Spleen (tissue), 11 donors: ENCODE measurements at regions not wholly inside any gene's neighbourhood (a gene's known extent, or its start where the extent isn't known, plus 50 kb on each side); places are given as distances from the start of the nearest gene placed in this dataset.

ENCODE experiments used
- DNase-seq: peaks from one replicate; pipeline ENCODE4 v3.0.0-alpha.2; 2020
- H3K27ac ChIP-seq, 8 donors: fragments of 200-600 bp; sonication (generic) in 7 of 8; 1 replicate in 4 of 8; 2 replicates in 4 of 8; pipeline versions ENCODE4 v1.5.0 to v1.8.0; 2016 to 2021; ENCODE audit warnings: inconsistent platforms in 4 of 8, mild to moderate bottlenecking in 4 of 8, moderate library complexity in 1 of 8
- H3K27me3 ChIP-seq, 7 donors: fragments of 200-600 bp; sonication (generic) in 6 of 7; replicated peaks in 1 of 7; 1 replicate in 4 of 7; 2 replicates in 3 of 7; pipeline versions ENCODE4 v1.5.0 to v1.8.0; 2016 to 2021; ENCODE audit warnings: inconsistent platforms in 3 of 7, mild to moderate bottlenecking in 1 of 7
- H3K36me3 ChIP-seq, 6 donors: fragments of 200-600 bp; sonication (generic) in 5 of 6; 1 replicate in 4 of 6; 2 replicates in 2 of 6; pipeline versions ENCODE4 v1.5.0 to v1.8.0; 2016 to 2021; ENCODE audit warnings: inconsistent platforms in 2 of 6
- H3K4me1 ChIP-seq, 6 donors: fragments of 200-600 bp; sonication (generic) in 5 of 6; 1 replicate in 3 of 6; 2 replicates in 3 of 6; pipeline versions ENCODE4 v1.5.0 to v1.8.0; 2016 to 2021; ENCODE audit warnings: inconsistent platforms in 3 of 6
- H3K4me3 ChIP-seq, 8 donors: fragments of 200-600 bp; sonication (generic) in 7 of 8; 1 replicate in 4 of 8; 2 replicates in 4 of 8; pipeline versions ENCODE4 v1.5.0 to v1.8.0; 2016 to 2021; ENCODE audit warnings: inconsistent platforms in 4 of 8, mild to moderate bottlenecking in 4 of 8, moderate library complexity in 2 of 8
- H3K9me3 ChIP-seq, 8 donors: fragments of 200-600 bp; sonication (generic) in 7 of 8; 1 replicate in 4 of 8; 2 replicates in 4 of 8; pipeline versions ENCODE4 v1.5.0 to v1.8.0; 2016 to 2021; ENCODE audit warnings: inconsistent platforms in 4 of 8
- POLR2A ChIP-seq, 3 donors: fragments of 450-650 bp; IDR thresholded peaks; one replicate each; pipeline ENCODE4 v1.5.1; 2017; ENCODE audit warnings: antibody characterized with exemption in 3 of 3, mild to moderate bottlenecking in 1 of 3
- POLR2AphosphoS5 ChIP-seq, 3 donors: sonication (generic); formaldehyde crosslinking; IDR thresholded peaks; one replicate each; pipeline ENCODE4 v1.5.1; 2017; ENCODE audit warnings: antibody characterized with exemption in 3 of 3
- WGBS, 5 donors: extraction: QIAGEN DNeasy Blood & Tissue Kit in 3 of 5; methylation state at CpG; one replicate each; pipeline versions ENCODE4 v1.1.5 to v1.1.7; 2013 to 2018; 5-methylcytosine and 5-hydroxymethylcytosine counted together
- intact Hi-C: fragments of 100-400 bp; cut with DNase I; formaldehyde crosslinking; loops from one replicate; pipeline ENCODE4 v1.15.0; 2023; ENCODE audit warnings: low total_unique reads
- TF ChIP-seq, protein P1 (sequence below), 11 experiments: fragments of 200-600 bp in 7 of 11; fragments of 450-650 bp in 4 of 11; sonication (generic) in 4 of 11; IDR thresholded peaks in 8 of 11; conservative IDR thresholded peaks in 3 of 11; 1 replicate in 7 of 11; 2 replicates in 4 of 11; pipeline versions ENCODE4 v1.4.0 to v1.8.0; 2016 to 2021; ENCODE audit warnings: antibody characterized with exemption in 11 of 11, inconsistent platforms in 4 of 11, mild to moderate bottlenecking in 1 of 11
- donor health status: healthy with polysubstance abuse.
- donor health status: DM: no; HTN: no; CAD: no; lungs with moderate emphysema.
- donor health status: DM: no; HTN: no; CAD: no.
- donor health status: Bipolar disorder and iron deficiency.
- donor health status: healthy.
- donor health status: DM: no; HTN: no; CAD: no.
- donor health status: DM: yes; HTN: yes; CAD: no.

DNA sequence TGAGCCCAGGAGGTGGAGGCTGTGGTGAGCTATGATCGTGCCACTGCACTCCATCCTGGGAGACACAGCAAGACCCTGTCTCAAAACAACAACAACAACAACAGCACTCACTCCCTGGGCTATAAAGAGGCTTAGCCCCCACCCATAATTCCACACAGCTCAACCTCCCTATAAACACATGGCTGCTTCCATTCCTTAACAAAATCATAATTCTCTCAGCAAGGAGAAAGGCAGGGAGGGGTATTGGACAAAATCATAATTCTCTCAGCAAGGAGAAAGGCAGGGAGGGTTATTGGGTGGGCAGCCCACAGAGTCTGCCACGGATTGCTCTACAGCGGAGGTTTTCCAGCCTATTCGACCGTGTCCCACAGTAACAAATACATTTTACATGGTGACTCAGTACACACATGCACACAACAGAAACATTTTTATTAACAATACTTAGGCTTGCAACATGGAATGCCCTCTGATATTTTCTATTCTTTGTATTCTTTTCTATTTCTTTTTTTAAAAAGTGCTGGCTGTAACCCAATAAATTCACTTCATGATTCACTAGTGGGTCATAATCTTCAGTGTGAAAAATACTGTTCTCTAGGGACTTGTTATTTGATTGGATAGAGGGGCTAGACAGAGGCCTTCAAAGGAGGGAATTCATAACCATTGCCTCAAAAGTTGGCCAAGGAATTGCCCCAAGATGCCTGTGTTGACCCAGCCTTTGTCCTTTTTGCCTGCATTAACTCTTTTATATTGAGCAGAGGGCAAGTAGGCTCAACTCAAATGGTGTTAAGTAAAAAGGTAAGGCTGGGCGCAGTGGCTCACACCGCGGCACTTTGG lies 50.6 kb upstream of the ZMYND8 start:
- no peak overlapping the region for H3K4me3 ChIP-seq
- H3K36me3 ChIP-seq: no peaks in the 10 kb centered on the region
- no peaks in the 10 kb centered on the region for H3K27me3 ChIP-seq
- TF ChIP-seq POLR2A (IDR thresholded peaks at IDR 0.05): no peak
- TF ChIP-seq, protein P1, sequence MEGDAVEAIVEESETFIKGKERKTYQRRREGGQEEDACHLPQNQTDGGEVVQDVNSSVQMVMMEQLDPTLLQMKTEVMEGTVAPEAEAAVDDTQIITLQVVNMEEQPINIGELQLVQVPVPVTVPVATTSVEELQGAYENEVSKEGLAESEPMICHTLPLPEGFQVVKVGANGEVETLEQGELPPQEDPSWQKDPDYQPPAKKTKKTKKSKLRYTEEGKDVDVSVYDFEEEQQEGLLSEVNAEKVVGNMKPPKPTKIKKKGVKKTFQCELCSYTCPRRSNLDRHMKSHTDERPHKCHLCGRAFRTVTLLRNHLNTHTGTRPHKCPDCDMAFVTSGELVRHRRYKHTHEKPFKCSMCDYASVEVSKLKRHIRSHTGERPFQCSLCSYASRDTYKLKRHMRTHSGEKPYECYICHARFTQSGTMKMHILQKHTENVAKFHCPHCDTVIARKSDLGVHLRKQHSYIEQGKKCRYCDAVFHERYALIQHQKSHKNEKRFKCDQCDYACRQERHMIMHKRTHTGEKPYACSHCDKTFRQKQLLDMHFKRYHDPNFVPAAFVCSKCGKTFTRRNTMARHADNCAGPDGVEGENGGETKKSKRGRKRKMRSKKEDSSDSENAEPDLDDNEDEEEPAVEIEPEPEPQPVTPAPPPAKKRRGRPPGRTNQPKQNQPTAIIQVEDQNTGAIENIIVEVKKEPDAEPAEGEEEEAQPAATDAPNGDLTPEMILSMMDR (IDR thresholded peaks at IDR 0.05 in 8 of 11, conservative IDR thresholded peaks at IDR 0.05 in 3 of 11): no peak
- TF ChIP-seq POLR2AphosphoS5 (IDR thresholded peaks at IDR 0.05): no peak
- H3K4me1 ChIP-seq: peaks cover 7 to 54% (median 28%) of the 10 kb centered on the region in 6 donors
- WGBS, 5 donors: 86 to 98% (median 89%) methylated on average over 8 of the region's 8 CpGs
- no peak for DNase-seq
- peak overlapping the region in 3 of 8 donors; percentile 26 to 54 (median 46) for H3K27ac ChIP-seq
- intact Hi-C loops: no loop called here
- H3K9me3 ChIP-seq: no peaks in the 10 kb centered on the region

DNA sequence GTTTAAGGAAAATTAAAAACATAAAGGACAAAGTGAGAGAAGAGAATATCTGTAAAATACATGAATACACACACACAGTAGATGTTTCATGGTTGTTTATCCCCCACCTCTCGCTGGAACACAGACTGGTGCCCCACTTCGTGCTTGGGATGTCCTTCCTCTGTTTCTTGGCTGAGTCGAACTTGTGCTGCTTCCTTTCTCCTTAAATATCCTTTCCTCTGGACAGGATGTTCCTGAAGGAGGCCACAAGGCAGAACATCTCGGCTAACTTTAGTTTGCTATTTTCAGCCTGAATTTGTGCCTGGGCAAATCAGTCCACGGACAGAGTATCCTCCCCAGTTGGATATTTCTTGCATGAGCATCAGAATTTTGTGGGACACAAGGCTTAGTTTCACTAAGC lies 54.7 kb upstream of the ZMYND8 start:
- 33 to 57% (median 48%) methylated on average over 5 of the region's 5 CpGs for WGBS, 5 donors
- Histone ChIP-seq H3K4me3 (peak overlapping the region in 3 of 8 donors; percentile 12 to 57 (median 12)), H3K27ac (peak overlapping the region in 7 of 8 donors; percentile 35 to 97 (median 91))

GRCh38 chr20:47412083-47412482 lies 55.6 kb upstream of the ZMYND8 start:
- no peaks in the 10 kb centered on the region for H3K9me3 ChIP-seq
- H3K4me1 ChIP-seq: peaks cover 13 to 84% (median 67%) of the 10 kb centered on the region in 6 donors
- no peaks in the 10 kb centered on the region for H3K36me3 ChIP-seq
- no peak for DNase-seq
- WGBS, 5 donors: 53 to 82% (median 76%) methylated on average over 4 of the region's 4 CpGs
- H3K27ac ChIP-seq: peak overlapping the region; percentile 43 to 97 (median 90)
- peak overlapping the region in 3 of 8 donors; percentile 4 to 57 (median 12) for H3K4me3 ChIP-seq
- intact Hi-C loops: loop anchor here (5.0 kb wide), 1 partner anchor 75 kb away; no protein-coding TSS in a partner anchor
- H3K27me3 ChIP-seq: no peaks in the 10 kb centered on the region
- TF ChIP-seq POLR2AphosphoS5 (IDR thresholded peaks at IDR 0.05) (peak in 2 of 3 donors; percentile 12 to 65), POLR2A (IDR thresholded peaks at IDR 0.05) (peak in 1 of 3 donors; percentile 13)
- TF ChIP-seq, protein P1 (IDR thresholded peaks at IDR 0.05 in 8 of 11, conservative IDR thresholded peaks at IDR 0.05 in 3 of 11): no peak

More for the DNA sequence above, 54.7 kb upstream of the ZMYND8 start:
- Histone ChIP-seq H3K4me1 (peaks cover 9 to 81% (median 65%) of the 10 kb centered on the region in 6 donors), H3K9me3 (no peaks in the 10 kb centered on the region), H3K27me3 (no peaks in the 10 kb centered on the region), H3K36me3 (no peaks in the 10 kb centered on the region)
- no peak for DNase-seq
- TF ChIP-seq POLR2A (IDR thresholded peaks at IDR 0.05) (no peak), POLR2AphosphoS5 (IDR thresholded peaks at IDR 0.05) (peak in 1 of 3 donors; percentile 57)
- TF ChIP-seq, protein P1 (IDR thresholded peaks at IDR 0.05 in 8 of 11, conservative IDR thresholded peaks at IDR 0.05 in 3 of 11): no peak
- intact Hi-C loops: loop anchor here (5.0 kb wide), 1 partner anchor 76 kb away; no protein-coding TSS in a partner anchor

DNA sequence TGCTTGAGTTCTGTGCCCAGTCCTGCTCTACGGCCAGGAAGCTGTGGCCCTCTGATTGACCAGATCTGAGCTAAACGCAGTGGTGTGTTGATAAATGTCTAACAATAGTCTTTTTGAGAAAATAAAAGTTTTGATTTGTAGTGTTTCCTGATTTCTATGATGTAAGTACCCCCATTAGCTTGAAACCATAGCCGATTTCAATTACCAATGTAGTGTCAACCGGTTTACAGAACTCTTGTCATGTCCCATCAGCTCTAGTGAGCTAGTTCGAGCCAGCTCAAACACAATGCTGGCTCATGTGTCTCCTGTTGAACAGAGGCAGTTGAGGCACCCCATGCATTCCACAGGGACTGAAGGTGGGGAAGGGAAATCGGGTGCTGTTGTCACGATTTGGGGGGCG lies 56.7 kb upstream of the ZMYND8 start:
- intact Hi-C loops: loop anchor here (5.0 kb wide), 1 partner anchor 74 kb away; no protein-coding TSS in a partner anchor
- 81 to 90% (median 88%) methylated on average over 8 of the region's 8 CpGs for WGBS, 5 donors
- Histone ChIP-seq H3K27ac (peak overlapping the region; percentile 43 to 97 (median 90)), H3K4me1 (peaks cover 15 to 86% (median 73%) of the 10 kb centered on the region in 6 donors), H3K36me3 (no peaks in the 10 kb centered on the region), H3K27me3 (no peaks in the 10 kb centered on the region), H3K9me3 (no peaks in the 10 kb centered on the region), H3K4me3 (no peak overlapping the region)
- TF ChIP-seq POLR2A (IDR thresholded peaks at IDR 0.05) (no peak), POLR2AphosphoS5 (IDR thresholded peaks at IDR 0.05) (no peak)
- TF ChIP-seq, protein P1 (IDR thresholded peaks at IDR 0.05 in 8 of 11, conservative IDR thresholded peaks at IDR 0.05 in 3 of 11): no peak
- DNase-seq: no peak
